Activated T-helper 9 cell treated with anti-CD3 and anti-CD28 coated beads, Interleukin-2, amount 50 U/mL, for 16 hours (primary cell): ENCODE measurements at regions not wholly inside any gene's neighbourhood (a gene's known extent, or its start where the extent isn't known, plus 50 kb on each side); places are given as distances from the start of the nearest gene placed in this dataset.
A peak's percentile ranks its signal among the peaks of the same experiment; 100 is the strongest.

Experiments used
- DNase-seq: peaks from one replicate; pipeline ENCODE4 v3.0.0-alpha.2; 2020; ENCODE audit warnings: low read depth

DNA sequence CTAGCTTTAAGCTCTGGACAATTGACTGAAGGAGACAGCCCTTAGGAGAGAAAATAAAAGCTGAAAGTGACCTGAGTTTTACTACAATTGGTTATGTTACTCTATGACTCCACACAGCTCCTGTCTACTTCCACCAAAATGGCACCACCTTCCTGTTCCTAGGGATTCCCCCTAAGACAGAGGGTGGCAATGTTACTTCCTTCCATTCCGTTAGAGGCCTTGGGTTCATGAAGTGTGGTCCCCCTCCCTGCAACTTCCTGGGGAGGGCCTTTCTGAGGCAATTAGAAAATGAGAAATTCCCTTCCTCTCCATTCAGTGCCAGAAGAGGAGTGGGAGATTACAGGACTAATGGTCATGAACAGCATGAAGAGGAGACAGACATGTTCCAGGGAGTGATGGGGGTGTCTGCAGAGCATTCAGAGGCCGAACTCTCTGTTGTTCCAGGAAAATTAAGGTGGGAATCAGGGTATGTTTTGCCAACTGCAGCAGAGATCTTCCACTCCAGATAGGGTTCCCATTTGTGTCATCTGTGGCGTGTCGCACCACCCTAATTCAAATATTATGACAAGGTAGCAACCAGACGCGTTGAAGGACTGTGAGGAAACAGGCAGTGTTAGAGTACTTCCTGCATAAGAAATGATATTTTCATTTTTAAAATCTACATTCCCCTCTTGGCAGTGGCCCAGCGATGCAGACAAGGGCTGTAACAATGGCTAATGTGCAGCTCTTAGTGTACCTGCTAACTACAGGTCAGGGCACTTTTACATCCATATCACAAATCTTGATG lies 53.1 kb upstream of the TRIM67 start:
- no peak for DNase-seq

DNA sequence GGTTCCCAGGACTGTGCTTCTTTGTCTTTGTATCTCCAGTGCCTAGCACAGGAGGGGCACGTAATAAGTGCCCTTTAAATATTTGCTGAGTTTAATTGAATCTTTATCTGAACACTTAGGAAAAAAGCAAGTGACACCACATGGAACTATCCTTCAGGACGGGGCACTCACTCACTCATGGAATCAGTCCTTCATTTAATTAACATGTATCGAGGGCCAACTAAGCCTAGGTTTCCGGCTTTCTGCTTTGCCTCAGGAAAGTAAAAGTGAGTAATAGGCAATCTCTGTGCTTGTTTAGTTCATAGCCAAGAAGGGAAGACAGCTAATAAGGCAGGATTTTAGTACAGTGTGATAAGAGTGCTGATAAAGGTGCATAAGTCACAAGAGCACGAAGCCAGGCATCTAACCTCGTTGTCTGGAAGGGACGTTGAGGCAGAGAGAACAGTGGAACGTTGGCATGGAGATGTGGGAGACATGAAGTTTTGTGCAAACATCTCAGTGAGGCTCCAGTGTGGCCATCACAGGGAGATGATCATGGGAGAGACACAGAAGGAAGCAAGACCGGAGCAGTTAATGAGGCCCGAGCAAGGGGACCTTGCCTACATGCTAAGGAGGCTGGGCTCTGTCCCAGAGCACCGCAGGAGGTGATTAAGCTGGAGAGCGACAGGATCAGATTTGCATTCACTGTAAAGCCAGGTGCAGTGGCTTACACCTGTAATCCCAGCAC lies 54.1 kb upstream of the TRIM67 start:
- no peak for DNase-seq

DNA sequence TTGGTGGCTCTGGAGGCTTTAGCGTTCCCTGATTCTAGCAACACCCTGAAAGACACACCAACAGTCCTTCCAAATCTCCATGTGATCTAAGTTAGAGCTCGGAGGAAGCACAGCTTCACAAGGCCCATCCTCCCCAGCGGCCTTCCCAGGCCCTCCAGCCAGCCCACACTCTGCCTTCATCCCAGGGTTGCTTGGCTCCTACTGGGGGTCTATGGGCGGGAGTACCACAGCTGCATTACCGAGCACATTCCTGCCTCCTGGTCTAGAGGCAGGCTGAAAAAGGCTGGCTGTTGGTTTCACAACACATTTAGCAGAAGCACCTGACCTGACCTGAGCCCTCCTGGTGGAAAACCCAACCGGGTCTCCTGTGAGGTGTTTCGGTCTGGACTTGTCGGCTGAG lies 54.7 kb upstream of the TRIM67 start:
- no peak for DNase-seq

DNA sequence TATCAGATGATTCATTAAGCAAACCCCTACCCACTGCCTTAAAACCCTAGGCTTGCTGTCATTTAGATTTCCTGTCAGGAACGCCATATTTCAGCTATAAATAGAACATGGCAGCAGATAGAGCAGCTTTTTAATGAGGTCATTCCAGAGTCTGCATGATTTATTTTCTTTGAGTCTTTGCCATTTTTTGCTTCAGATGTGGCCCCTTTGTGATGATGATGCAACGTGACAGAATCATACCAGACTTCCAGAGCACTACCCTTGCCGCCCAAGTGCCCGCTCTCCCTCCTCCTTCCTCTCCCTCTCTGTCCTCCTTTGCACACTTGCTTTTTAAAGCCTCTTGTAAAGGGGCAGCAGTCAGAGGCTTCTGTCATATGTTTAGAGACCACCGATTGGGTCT lies 55.5 kb upstream of the TRIM67 start:
- DNase-seq = no peak

DNA sequence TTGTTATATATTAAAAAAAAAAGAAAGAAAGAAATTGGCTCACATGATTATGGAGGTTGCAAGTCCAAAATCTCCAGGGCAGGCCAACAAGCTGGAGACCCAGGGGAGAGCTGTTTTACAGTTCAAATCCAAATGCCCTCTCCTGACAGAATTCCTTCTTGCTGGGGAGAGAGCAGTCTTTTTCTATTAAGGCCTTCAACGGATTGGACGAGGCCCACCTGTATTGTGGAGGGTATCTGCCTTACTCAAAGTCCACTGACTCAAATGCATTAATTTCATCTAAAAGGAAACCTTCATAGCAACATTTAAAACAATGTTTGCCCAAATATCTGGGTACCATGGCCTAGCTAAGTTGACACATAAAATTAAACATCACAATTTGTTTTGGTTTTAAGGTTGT lies 56.9 kb upstream of the TRIM67 start:
- DNase-seq = no peak

DNA sequence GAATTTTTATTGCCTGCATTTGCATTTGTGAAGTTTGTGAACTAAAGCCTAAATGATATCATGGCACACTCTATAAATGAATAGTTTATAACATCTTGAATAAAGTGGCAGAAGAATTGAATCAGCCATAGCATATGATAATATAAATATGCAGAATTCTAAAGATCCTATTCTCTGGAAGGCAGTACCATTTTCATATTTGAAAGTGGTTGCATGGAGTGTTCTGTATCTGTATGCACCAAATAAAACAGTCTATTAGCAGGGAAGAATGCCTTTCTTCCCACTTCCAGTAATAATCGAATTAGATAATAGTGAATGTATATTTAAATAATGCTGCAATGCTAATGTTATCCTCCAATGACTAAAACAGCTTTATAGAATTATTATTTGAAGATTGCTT lies 57.9 kb upstream of the TRIM67 start:
- DNase-seq = no peak

DNA sequence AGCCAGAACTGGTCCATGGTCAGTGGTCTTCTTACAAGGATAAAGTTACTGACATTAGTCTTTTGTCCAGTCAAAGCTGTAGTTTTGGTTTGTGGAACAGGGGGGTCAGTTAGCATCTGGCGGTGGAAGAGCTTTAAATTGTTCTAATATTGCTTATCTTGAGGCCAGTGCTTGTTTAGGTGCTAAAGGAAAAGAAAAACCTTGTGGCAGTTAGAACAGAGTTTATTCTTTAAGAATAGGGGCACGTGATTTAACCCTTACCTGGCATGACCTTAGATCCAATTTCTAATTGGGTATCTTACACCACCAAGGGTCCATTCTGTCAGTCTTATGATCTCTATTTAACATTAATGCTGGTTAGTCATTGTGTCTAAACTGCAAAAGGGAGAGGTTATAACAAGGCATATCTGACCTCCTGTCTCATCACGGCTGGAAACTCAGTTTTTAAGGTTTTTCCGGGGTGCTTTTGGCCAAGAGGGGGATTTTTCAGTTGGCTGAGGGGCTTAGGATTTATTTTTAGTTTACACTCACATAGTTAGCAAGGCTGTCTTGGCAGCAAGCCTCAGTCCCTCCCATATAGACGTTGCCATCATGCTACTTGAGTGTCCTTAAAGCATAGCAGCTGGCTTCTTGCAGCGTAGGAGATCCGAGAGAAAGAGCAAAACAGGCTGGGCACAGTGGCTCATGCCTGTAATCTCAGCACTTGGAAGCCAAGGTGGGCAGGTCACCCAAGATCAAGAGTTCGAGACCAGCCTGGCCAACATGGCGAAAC lies 60.1 kb upstream of the FAM89A start:
- no peak for DNase-seq

DNA sequence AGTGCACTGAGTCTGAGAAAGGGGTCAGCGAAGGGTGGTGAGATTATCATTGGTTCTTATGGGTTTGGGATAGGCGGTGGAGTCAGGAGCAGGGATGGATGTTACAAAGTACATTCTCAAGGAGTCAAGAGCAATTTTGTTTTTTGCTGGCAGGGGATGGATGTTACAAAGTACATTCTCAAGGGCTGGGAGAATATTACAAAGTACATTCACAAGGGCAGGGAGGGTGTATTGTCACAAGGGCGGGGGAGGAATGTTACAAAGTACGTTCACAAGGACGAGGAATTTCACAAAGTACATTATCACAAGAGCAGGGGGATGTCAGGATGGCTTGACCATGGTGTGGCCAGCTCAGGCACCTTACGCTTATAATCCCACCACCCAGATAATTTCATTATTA lies 59.3 kb upstream of the FAM89A start:
- DNase-seq = no peak

DNA sequence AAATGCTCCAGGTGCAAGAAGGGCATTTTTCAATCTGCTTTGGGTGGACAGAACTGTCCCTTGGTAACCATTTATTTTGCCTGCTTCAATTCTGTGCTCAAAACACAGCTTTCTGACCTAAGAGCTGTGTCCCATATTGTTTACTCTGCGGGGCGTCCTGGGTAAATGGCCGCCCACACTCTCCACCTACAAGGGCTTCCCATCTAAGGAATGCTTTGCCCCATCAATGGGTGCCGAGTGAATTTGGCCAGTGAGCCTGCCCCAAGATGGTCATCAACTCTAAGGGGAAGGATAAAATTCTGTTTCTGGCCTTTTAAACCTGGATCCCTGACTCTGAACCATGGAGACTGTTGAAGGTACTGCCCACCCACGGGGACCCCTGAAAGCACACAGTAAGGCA lies 55.5 kb upstream of the FAM89A start:
- DNase-seq = no peak

DNA sequence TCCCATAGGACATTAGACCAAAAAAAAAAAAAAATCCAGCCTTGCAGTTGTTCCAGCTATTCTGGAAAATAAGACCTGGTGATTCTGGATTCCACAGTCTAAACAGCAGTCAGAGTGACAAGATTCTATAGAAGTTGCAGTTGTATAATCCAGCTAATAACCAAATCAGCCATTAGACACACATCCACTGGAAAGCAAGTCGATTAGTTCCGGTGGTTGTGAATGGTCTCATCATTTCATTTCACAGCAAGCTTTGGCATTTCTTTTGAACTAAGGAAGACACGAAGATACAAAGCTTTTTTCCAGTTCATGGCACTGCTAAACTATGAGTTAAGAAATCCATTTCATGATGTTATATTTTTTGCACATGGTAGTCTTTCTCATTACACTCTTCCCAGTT lies 54.4 kb upstream of the FAM89A start:
- no peak for DNase-seq

DNA sequence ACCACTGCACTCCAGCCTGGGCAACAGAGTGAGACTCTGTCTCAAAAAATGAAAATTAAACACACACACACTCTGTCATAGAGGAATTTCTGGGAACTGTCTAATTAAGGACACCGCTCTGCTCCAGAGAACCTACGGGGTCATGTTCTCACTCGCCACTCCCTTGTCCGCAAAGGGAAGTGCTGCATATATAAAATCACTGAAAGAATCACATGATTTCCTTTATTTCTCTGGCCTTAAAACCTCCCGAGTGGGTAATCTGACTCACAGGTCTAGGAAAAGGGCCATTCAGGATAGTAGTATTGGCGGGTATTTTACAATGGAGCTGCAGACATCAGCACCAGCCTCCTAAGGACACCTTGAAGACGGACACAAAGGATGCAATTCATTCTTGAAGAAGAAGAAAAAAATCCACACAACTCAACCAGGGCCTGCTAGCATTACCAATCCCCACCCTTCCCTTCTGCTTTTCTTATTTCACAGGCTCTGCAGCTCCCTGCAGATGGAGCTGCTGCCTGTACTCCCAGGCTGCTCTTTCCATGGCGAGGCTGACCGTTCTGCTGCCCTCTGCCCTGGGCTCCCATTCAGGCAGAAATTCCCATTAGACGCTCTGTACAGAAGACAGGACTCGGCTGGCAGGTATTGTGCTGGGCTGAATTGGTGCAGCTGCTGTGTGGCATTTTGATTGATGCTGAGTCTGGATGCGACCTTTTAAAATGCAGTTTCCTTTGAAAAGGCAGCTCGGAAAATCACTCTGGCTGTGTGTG lies 53.3 kb upstream of the FAM89A start:
- DNase-seq = no peak

DNA sequence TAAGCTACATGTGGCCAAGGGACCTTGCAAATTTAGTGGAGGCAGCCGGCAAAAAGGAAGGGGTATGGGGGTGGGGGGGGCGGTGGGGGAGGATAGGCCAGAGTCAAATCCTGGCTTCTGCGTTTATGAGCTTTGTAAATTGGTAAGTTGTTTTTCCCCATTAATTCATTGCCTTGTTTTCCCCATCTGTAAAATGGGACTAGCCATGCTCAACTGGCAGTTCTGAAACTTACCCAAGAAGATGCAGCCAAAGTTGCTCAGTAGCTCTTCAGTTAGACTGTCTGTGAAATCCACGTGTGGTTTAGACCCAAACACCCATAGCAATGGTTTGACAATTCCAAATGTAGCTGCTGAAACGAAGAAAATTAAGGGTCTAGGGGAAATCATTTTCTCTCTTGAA lies 52.3 kb upstream of the FAM89A start:
- DNase-seq = no peak

DNA sequence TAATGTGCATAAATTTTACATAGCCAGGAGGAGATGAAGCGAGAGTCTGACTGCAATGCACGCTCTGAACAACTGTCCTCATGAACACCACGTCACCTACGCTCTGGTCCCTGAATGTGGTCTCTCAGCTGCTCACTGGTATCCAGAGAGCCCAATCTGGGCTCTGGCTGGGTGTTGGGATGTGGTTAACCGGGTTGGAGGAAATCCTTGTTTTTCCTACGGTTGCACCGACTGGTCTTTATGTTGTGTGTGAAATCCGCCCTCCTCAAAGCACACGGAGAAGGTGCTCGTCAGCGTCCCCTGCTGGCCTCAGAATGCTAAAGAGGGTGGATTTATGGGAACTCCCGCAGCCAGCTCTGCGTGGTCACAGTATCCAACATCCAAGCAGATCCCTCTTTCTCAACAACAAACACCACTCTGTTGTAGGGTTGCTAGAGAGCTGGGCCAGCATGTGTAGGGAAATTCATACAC lies 51.8 kb upstream of the FAM89A start:
- DNase-seq = peak; percentile 3

DNA sequence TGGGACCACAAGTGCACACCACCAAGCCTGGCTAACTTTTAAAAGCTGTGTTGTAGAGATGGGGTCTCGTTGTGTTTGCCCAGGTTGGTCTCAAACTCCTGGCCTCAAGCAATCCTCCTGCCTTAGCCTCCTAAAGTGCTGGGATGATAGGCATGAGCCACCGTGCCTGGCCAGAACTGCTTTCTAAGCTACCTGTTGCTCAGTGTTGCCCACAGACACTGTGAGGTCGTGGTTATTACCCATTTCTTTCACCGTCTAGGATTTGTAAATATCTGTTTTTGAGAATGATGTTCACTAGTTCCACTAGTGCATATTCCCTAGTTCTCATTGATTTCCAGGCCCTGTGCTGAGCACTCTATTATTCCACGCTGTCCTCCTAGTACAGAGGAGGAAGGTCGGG lies 51.4 kb upstream of the FAM89A start:
- no peak for DNase-seq
